ENCODE measurements at regions not wholly inside any gene's neighbourhood (a gene's known extent, or its start where the extent isn't known, plus 50 kb on each side); places are given as distances from the start of the nearest gene placed in this dataset.

GRCh38 chr13:44110091-44110621 lies 230.5 kb downstream of the LACC1 start:
- POLR2A ChIA-PET = no interaction called here
- no peak for TF ChIP-seq CTCF (IDR thresholded peaks at IDR 0.05; ENCODE audit: control extremely low read depth, extremely low read depth, low read depth, missing control alignments)
- CTCF ChIA-PET = no interaction called here

GRCh38 chr13:44111701-44112100 lies 232.0 kb downstream of the LACC1 start:
- no peak for DNase-seq (ENCODE audit: extremely low spot score)
- ChIA-PET CTCF (no interaction called here), POLR2A (no interaction called here)
- TF ChIP-seq CTCF (IDR thresholded peaks at IDR 0.05; ENCODE audit: control extremely low read depth, extremely low read depth, low read depth, missing control alignments) = no peak

More at GRCh38 chr13:44110091-44110621, 230.5 kb downstream of the LACC1 start:
- no peak for DNase-seq (ENCODE audit: extremely low spot score)

GRCh38 chr13:44112700-44113329 lies 233.1 kb downstream of the LACC1 start:
- no peak for DNase-seq (ENCODE audit: extremely low spot score)
- ChIA-PET POLR2A (no interaction called here), CTCF (no interaction called here)
- no peak for TF ChIP-seq CTCF (IDR thresholded peaks at IDR 0.05; ENCODE audit: control extremely low read depth, extremely low read depth, low read depth, missing control alignments)

GRCh38 chr13:44116562-44117332 lies 237.0 kb downstream of the LACC1 start:
- TF ChIP-seq CTCF (IDR thresholded peaks at IDR 0.05; ENCODE audit: control extremely low read depth, extremely low read depth, low read depth, missing control alignments) = no peak
- ChIA-PET POLR2A (no interaction called here), CTCF (interaction anchor here (0.9 kb wide), 2 partner anchors 8 to 9 kb away, joined by 3 read pairs; no protein-coding TSS in a partner anchor)
- no peak for DNase-seq (ENCODE audit: extremely low spot score)

GRCh38 chr13:44117351-44117750 lies 237.6 kb downstream of the LACC1 start:
- no peak for DNase-seq (ENCODE audit: extremely low spot score)
- POLR2A ChIA-PET = no interaction called here
- CTCF ChIA-PET = interaction anchor here (0.9 kb wide), 2 partner anchors 9 kb away, joined by 3 read pairs; no protein-coding TSS in a partner anchor
- no peak for TF ChIP-seq CTCF (IDR thresholded peaks at IDR 0.05; ENCODE audit: control extremely low read depth, extremely low read depth, low read depth, missing control alignments)

GRCh38 chr13:44117816-44118215 lies 238.1 kb downstream of the LACC1 start:
- CTCF ChIA-PET = no interaction called here
- DNase-seq (ENCODE audit: extremely low spot score) = no peak
- no peak for TF ChIP-seq CTCF (IDR thresholded peaks at IDR 0.05; ENCODE audit: control extremely low read depth, extremely low read depth, low read depth, missing control alignments)
- POLR2A ChIA-PET = no interaction called here

Measured in GM10248 (cell line).